ENCODE measurements at regions not wholly inside any gene's neighbourhood (a gene's known extent, or its start where the extent isn't known, plus 50 kb on each side); places are given as distances from the start of the nearest gene placed in this dataset.

DNA sequence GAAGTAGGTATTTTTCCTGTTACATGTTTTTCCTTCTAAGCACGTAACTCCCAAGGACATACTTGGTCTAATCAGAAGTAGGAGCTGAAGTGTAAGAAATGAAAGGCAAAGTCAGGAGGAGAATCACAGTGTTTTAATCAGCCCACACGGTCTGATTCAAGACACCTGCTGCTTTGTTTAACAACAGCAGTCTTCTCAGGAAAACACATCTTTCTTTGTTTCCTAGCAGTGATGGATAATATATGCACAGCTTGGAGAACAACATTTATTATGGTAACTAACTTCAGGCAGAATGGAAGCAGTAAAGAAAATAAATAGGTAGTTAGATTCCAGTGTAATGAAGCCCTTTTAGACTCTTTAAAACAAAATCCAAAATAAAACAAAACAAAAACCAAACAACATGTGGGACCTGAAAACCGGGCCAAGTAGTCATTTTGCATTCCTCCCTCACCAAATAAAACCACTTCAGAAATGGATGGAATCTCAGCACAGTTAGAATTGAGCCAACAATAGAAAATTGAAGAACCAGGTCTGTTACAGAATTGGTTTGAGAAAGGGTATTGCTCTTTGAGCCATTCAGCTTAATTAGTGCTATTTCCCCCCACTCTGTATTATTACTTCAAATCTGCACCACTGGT is 61.1 kb upstream of the UGP2 start:
- ChIA-PET CTCF (interaction anchor here (1.3 kb wide), 1 partner anchor 81 kb away, joined by 4 read pairs; no protein-coding TSS in a partner anchor), POLR2A (no interaction called here)
- intact Hi-C loops (cut with micrococcal nuclease) = no loop called here
- no peak overlapping the region for H3K4me3 Mint-ChIP-seq
- no peak for ATAC-seq (ENCODE audit: low read depth)
- Histone ChIP-seq H3K4me2 (replicated peaks; ENCODE audit: low read depth, low read length, poor library complexity, severe bottlenecking) (no peak overlapping the region), H4K20me1 (ENCODE audit: control insufficient read depth, insufficient read depth, low read length, poor library complexity, severe bottlenecking) (no peaks in the 10 kb centered on the region), H2AFZ (ENCODE audit: insufficient read depth, low read depth, low read length, poor library complexity, severe bottlenecking) (no peak overlapping the region), H3K27ac (ENCODE audit: low read length in 2 of 2) (no peak overlapping the region), H3K9me3 (ENCODE audit: control extremely low read depth in 1 of 3, control insufficient read depth in 2 of 3, insufficient read depth in 1 of 3, low read length in 2 of 3) (no peaks in the 10 kb centered on the region), H3K36me3 (replicated peaks in 1 of 2; ENCODE audit: control extremely low read depth in 1 of 2, control insufficient read depth in 1 of 2, extremely low read depth in 1 of 2, insufficient read depth in 2 of 2, low read length in 1 of 2) (no peaks in the 10 kb centered on the region), H3K79me2 (ENCODE audit: control insufficient read depth, insufficient read depth, low read length) (no peaks in the 10 kb centered on the region), H3K9ac (ENCODE audit: low read length) (no peak overlapping the region), H3K4me3 (ENCODE audit: control extremely low read depth in 1 of 5, extremely low read depth in 1 of 5, insufficient read depth in 1 of 5, low read depth in 2 of 5, low read length in 4 of 5) (no peak overlapping the region), H3K27me3 (replicated peaks in 1 of 4; ENCODE audit: control extremely low read depth in 1 of 4, control insufficient read depth in 3 of 4, insufficient read depth in 4 of 4, low read length in 3 of 4) (no peaks in the 10 kb centered on the region), H3K4me1 (ENCODE audit: control insufficient read depth in 2 of 2, insufficient read depth in 2 of 2, low read length in 2 of 2) (no peaks in the 10 kb centered on the region)
- peaks cover 3% of the 10 kb centered on the region for H3K9me3 Mint-ChIP-seq (ENCODE audit: insufficient read depth)
- WGBS (ENCODE audit: insufficient coverage) = 83% methylated on average over 1 of the region's 3 CpGs
- H3K27me3 Mint-ChIP-seq = no peaks in the 10 kb centered on the region
- no peak for TF ChIP-seq EZH2 (IDR thresholded peaks at IDR 0.05; ENCODE audit: borderline replicate concordance, insufficient read depth, low read depth, low read length, poor library complexity, severe bottlenecking)
- TF ChIP-seq, protein P1, sequence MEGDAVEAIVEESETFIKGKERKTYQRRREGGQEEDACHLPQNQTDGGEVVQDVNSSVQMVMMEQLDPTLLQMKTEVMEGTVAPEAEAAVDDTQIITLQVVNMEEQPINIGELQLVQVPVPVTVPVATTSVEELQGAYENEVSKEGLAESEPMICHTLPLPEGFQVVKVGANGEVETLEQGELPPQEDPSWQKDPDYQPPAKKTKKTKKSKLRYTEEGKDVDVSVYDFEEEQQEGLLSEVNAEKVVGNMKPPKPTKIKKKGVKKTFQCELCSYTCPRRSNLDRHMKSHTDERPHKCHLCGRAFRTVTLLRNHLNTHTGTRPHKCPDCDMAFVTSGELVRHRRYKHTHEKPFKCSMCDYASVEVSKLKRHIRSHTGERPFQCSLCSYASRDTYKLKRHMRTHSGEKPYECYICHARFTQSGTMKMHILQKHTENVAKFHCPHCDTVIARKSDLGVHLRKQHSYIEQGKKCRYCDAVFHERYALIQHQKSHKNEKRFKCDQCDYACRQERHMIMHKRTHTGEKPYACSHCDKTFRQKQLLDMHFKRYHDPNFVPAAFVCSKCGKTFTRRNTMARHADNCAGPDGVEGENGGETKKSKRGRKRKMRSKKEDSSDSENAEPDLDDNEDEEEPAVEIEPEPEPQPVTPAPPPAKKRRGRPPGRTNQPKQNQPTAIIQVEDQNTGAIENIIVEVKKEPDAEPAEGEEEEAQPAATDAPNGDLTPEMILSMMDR (IDR thresholded peaks at IDR 0.05) = no peak
- H3K4me1 Mint-ChIP-seq = no peaks in the 10 kb centered on the region
- no peak overlapping the region for H3K27ac Mint-ChIP-seq
- DNase-seq = no peak

DNA sequence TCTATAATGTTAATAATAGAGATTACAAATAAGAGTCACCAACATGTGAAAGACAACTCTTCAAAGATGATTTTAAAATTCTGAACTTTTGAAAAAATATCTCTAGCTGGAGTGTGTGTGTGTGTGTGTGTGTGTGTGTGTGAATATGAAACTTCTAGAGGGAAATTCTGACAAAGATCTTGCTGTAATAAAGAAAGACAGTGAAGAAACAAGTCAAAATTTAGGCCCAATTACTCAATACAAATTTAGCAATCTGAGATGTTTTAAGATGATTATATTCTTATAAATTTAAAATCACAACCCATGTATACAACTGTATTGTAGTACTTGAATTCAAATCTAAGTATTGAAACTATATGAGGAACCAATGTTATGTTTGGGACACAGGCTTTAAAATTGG is 57.2 kb upstream of the UGP2 start:
- H3K27ac Mint-ChIP-seq = no peak overlapping the region
- no peaks in the 10 kb centered on the region for H3K9me3 ChIP-seq (ENCODE audit: control extremely low read depth in 1 of 3, control insufficient read depth in 2 of 3, insufficient read depth in 1 of 3, low read length in 2 of 3)
- DNase-seq (no peak), ATAC-seq (ENCODE audit: low read depth) (no peak)
- H4K20me1 ChIP-seq (ENCODE audit: control insufficient read depth, insufficient read depth, low read length, poor library complexity, severe bottlenecking) = no peaks in the 10 kb centered on the region
- TF ChIP-seq EZH2 (IDR thresholded peaks at IDR 0.05; ENCODE audit: borderline replicate concordance, insufficient read depth, low read depth, low read length, poor library complexity, severe bottlenecking) = no peak
- TF ChIP-seq, protein P1 (IDR thresholded peaks at IDR 0.05) = no peak
- H3K9ac ChIP-seq (ENCODE audit: low read length) = no peak overlapping the region
- H3K4me1 ChIP-seq (ENCODE audit: control insufficient read depth in 2 of 2, insufficient read depth in 2 of 2, low read length in 2 of 2) = no peaks in the 10 kb centered on the region
- H3K4me2 ChIP-seq (replicated peaks; ENCODE audit: low read depth, low read length, poor library complexity, severe bottlenecking) = no peak overlapping the region
- POLR2A ChIA-PET = no interaction called here
- H2AFZ ChIP-seq (ENCODE audit: insufficient read depth, low read depth, low read length, poor library complexity, severe bottlenecking) = no peak overlapping the region
- H3K9me3 Mint-ChIP-seq (ENCODE audit: insufficient read depth) = no peaks in the 10 kb centered on the region
- intact Hi-C loops (cut with micrococcal nuclease) = no loop called here
- H3K79me2 ChIP-seq (ENCODE audit: control insufficient read depth, insufficient read depth, low read length) = no peaks in the 10 kb centered on the region
- H3K27me3 Mint-ChIP-seq = no peaks in the 10 kb centered on the region
- H3K4me1 Mint-ChIP-seq = no peaks in the 10 kb centered on the region
- H3K27ac ChIP-seq (ENCODE audit: low read length in 2 of 2) = no peak overlapping the region
- no peaks in the 10 kb centered on the region for H3K27me3 ChIP-seq (replicated peaks in 1 of 4; ENCODE audit: control extremely low read depth in 1 of 4, control insufficient read depth in 3 of 4, insufficient read depth in 4 of 4, low read length in 3 of 4)
- CTCF ChIA-PET = no interaction called here
- no peak overlapping the region for H3K4me3 Mint-ChIP-seq
- no peak overlapping the region for H3K4me3 ChIP-seq (ENCODE audit: control extremely low read depth in 1 of 5, extremely low read depth in 1 of 5, insufficient read depth in 1 of 5, low read depth in 2 of 5, low read length in 4 of 5)
- no peaks in the 10 kb centered on the region for H3K36me3 ChIP-seq (replicated peaks in 1 of 2; ENCODE audit: control extremely low read depth in 1 of 2, control insufficient read depth in 1 of 2, extremely low read depth in 1 of 2, insufficient read depth in 2 of 2, low read length in 1 of 2)

All from B cell (primary cell).